Transverse colon (tissue), 4 donors: ENCODE measurements at regions not wholly inside any gene's neighbourhood (a gene's known extent, or its start where the extent isn't known, plus 50 kb on each side); places are given as distances from the start of the nearest gene placed in this dataset.

Experiments
- DNase-seq: peaks from one replicate; pipeline ENCODE4 v3.0.0-alpha.2; 2019
- H3K27ac ChIP-seq, 4 donors: fragments of 200-600 bp; sonication (generic); 2 replicates each; pipeline ENCODE4 v1.5.1; 2016 to 2018; ENCODE audit warnings: inconsistent platforms in 4 of 4
- H3K27me3 ChIP-seq: fragments of 200-600 bp; sonication (generic); 2 replicates; pipeline ENCODE4 v1.5.1; 2017; ENCODE audit warnings: inconsistent platforms
- H3K36me3 ChIP-seq, 4 donors: fragments of 200-600 bp; sonication (generic); 2 replicates each; pipeline ENCODE4 v1.5.1; 2017 to 2019; ENCODE audit warnings: inconsistent platforms in 4 of 4
- H3K4me1 ChIP-seq, 4 donors: fragments of 200-600 bp; sonication (generic); 2 replicates each; pipeline ENCODE4 v1.5.1; 2017 to 2020; ENCODE audit warnings: inconsistent platforms in 4 of 4
- H3K4me3 ChIP-seq, 4 donors: fragments of 200-600 bp; sonication (generic); 1 replicate in 1 of 4; 2 replicates in 3 of 4; pipeline versions ENCODE4 v1.5.1 to v1.6.1; 2017 to 2019; ENCODE audit warnings: inconsistent platforms in 4 of 4
- H3K9me3 ChIP-seq, 2 donors: fragments of 200-600 bp; sonication (generic); 2 replicates each; pipeline ENCODE4 v1.5.1; 2017 to 2019; ENCODE audit warnings: inconsistent platforms in 2 of 2
- EP300 ChIP-seq: sonication (generic); formaldehyde crosslinking; IDR thresholded peaks from one replicate; pipeline ENCODE4 v1.6.1; 2017; ENCODE audit warnings: antibody characterized with exemption, low read depth
- POLR2A ChIP-seq: fragments of 450-650 bp; IDR thresholded peaks from one replicate; pipeline ENCODE4 v1.6.1; 2016; ENCODE audit warnings: antibody characterized with exemption, mild to moderate bottlenecking, moderate library complexity
- POLR2AphosphoS5 ChIP-seq, 3 donors: sonication (generic); formaldehyde crosslinking; IDR thresholded peaks; one replicate each; pipeline ENCODE4 v1.6.1; 2016; ENCODE audit warnings: antibody characterized with exemption in 3 of 3
- WGBS, 2 donors: methylation state at CpG; one replicate each; pipeline ENCODE4 v1.1.5; 2018; ENCODE audit warnings: low coverage in 1 of 2; 5-methylcytosine and 5-hydroxymethylcytosine counted together
- in situ Hi-C, 4 donors: fragments of 200-750 bp; cut with MboI; loops; one replicate each; pipeline versions ENCODE4 v1.15.0 to v1.15.1; 2017; ENCODE audit warnings: low sequenced_read_pairs in 3 of 4, low pct_ligation_motif_present in 1 of 4, low pct_unique_long_range_greater_than_20kb in 1 of 4
- intact Hi-C: fragments of 100-400 bp; cut with DNase I; formaldehyde crosslinking; loops from one replicate; pipeline ENCODE4 v1.15.1; 2023; ENCODE audit warnings: low total_unique reads
- TF ChIP-seq, protein P1 (sequence below), 5 experiments: fragments of 200-600 bp in 3 of 5; fragments of 450-650 bp in 2 of 5; sonication (generic) in 3 of 5; IDR thresholded peaks; 1 replicate in 2 of 5; 2 replicates in 3 of 5; pipeline ENCODE4 v1.5.1; 2016 to 2017; ENCODE audit warnings: antibody characterized with exemption in 5 of 5, inconsistent platforms in 3 of 5, mild to moderate bottlenecking in 2 of 5, moderate library complexity in 1 of 5

- in situ Hi-C loops (no loop called here), intact Hi-C loops (no loop called here)
- Histone ChIP-seq H3K36me3 (no peaks in the 10 kb centered on the region), H3K27ac (no peak overlapping the region), H3K9me3 (peaks cover 4% of the 10 kb centered on the region in 2 donors), H3K4me1 (no peaks in the 10 kb centered on the region), H3K27me3 (no peaks in the 10 kb centered on the region), H3K4me3 (no peak overlapping the region)
- WGBS, 2 donors, result 53 to 68% methylated on average over 2 of the region's 2 CpGs
- DNase-seq, result no peak
- no peak for TF ChIP-seq EP300
- TF ChIP-seq, protein P1, sequence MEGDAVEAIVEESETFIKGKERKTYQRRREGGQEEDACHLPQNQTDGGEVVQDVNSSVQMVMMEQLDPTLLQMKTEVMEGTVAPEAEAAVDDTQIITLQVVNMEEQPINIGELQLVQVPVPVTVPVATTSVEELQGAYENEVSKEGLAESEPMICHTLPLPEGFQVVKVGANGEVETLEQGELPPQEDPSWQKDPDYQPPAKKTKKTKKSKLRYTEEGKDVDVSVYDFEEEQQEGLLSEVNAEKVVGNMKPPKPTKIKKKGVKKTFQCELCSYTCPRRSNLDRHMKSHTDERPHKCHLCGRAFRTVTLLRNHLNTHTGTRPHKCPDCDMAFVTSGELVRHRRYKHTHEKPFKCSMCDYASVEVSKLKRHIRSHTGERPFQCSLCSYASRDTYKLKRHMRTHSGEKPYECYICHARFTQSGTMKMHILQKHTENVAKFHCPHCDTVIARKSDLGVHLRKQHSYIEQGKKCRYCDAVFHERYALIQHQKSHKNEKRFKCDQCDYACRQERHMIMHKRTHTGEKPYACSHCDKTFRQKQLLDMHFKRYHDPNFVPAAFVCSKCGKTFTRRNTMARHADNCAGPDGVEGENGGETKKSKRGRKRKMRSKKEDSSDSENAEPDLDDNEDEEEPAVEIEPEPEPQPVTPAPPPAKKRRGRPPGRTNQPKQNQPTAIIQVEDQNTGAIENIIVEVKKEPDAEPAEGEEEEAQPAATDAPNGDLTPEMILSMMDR (IDR thresholded peaks at IDR 0.05), result no peak
- TF ChIP-seq POLR2AphosphoS5 (IDR thresholded peaks at IDR 0.05), result no peak
- TF ChIP-seq POLR2A, result no peak
Measured at GRCh38 chr14:40099316-40099715, 667.1 kb upstream of the FBXO33 start.

DNA sequence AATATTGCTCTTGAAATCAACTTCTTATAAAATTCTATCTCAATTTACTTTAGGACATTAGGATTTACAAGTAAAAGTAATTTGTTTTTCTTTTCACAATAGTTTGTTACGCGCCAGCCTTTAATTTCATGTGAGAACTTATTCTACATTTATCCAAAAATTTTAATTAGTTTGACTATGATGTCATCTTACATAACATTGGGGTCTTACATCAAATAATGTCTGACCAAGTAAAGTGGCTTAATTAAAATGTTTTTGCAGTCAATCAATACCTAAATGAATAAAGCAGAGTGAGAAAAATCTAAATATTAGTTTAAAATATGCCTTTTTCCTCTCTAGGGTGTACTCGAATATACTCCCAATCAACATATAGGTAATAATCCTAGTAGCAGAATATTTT lies 666.2 kb upstream of the FBXO33 start:
- Histone ChIP-seq H3K4me3 (no peak overlapping the region), H3K4me1 (no peaks in the 10 kb centered on the region), H3K27ac (no peak overlapping the region), H3K27me3 (no peaks in the 10 kb centered on the region), H3K9me3 (peaks cover 4% of the 10 kb centered on the region in 2 donors), H3K36me3 (no peaks in the 10 kb centered on the region)
- TF ChIP-seq EP300, result no peak
- TF ChIP-seq POLR2A, result no peak
- no peak for TF ChIP-seq POLR2AphosphoS5 (IDR thresholded peaks at IDR 0.05)
- TF ChIP-seq, protein P1 (IDR thresholded peaks at IDR 0.05), result no peak
- WGBS, 2 donors, result 77 to 95% methylated on average over 3 of the region's 3 CpGs
- DNase-seq, result no peak
- intact Hi-C loops (no loop called here), in situ Hi-C loops (no loop called here)

GRCh38 chr14:40096968-40097367 lies 664.7 kb upstream of the FBXO33 start:
- H3K27me3 ChIP-seq, result no peaks in the 10 kb centered on the region
- no peak for TF ChIP-seq EP300
- TF ChIP-seq POLR2AphosphoS5 (IDR thresholded peaks at IDR 0.05), result no peak
- no peak for TF ChIP-seq POLR2A
- TF ChIP-seq, protein P1 (IDR thresholded peaks at IDR 0.05), result no peak
- intact Hi-C loops (no loop called here), in situ Hi-C loops (no loop called here)
- H3K4me3 ChIP-seq, result no peak overlapping the region
- H3K36me3 ChIP-seq, result no peaks in the 10 kb centered on the region
- H3K9me3 ChIP-seq, result peaks cover 4% of the 10 kb centered on the region in 2 donors
- DNase-seq, result no peak
- no peak overlapping the region for H3K27ac ChIP-seq
- H3K4me1 ChIP-seq, result no peaks in the 10 kb centered on the region

GRCh38 chr14:40093800-40094199 lies 661.6 kb upstream of the FBXO33 start:
- H3K4me3 ChIP-seq, result no peak overlapping the region
- 85 to 89% methylated on average over 1 of the region's 1 CpG for WGBS, 2 donors
- no peak overlapping the region for H3K27ac ChIP-seq
- intact Hi-C loops, result no loop called here
- H3K36me3 ChIP-seq, result no peaks in the 10 kb centered on the region
- no peaks in the 10 kb centered on the region for H3K27me3 ChIP-seq
- peaks cover 4% of the 10 kb centered on the region in 2 donors for H3K9me3 ChIP-seq
- in situ Hi-C loops, result no loop called here
- no peak for DNase-seq
- no peaks in the 10 kb centered on the region for H3K4me1 ChIP-seq
- TF ChIP-seq POLR2A (no peak), POLR2AphosphoS5 (IDR thresholded peaks at IDR 0.05) (no peak), EP300 (no peak)

- Histone ChIP-seq H3K4me3 (no peak overlapping the region), H3K27me3 (no peaks in the 10 kb centered on the region), H3K4me1 (no peaks in the 10 kb centered on the region), H3K9me3 (no peaks in the 10 kb centered on the region), H3K36me3 (no peaks in the 10 kb centered on the region), H3K27ac (no peak overlapping the region)
- TF ChIP-seq POLR2A (no peak), EP300 (no peak), POLR2AphosphoS5 (IDR thresholded peaks at IDR 0.05) (no peak)
- TF ChIP-seq, protein P1 (IDR thresholded peaks at IDR 0.05), result no peak
- in situ Hi-C loops (no loop called here), intact Hi-C loops (no loop called here)
- 67 to 100% methylated on average over 1 to 2 of the region's 2 CpGs for WGBS, 2 donors
- no peak for DNase-seq
Measured at GRCh38 chr14:40074169-40074568, 641.9 kb upstream of the FBXO33 start.
